Osteocyte (in vitro differentiated cells): ENCODE measurements at regions not wholly inside any gene's neighbourhood (a gene's known extent, or its start where the extent isn't known, plus 50 kb on each side); places are given as distances from the start of the nearest gene placed in this dataset.

Source experiments
- DNase-seq: peaks from one replicate; pipeline ENCODE4 v3.0.0; 2021; ENCODE audit warnings: mixed read lengths; ENCODE audit not compliant: unreplicated experiment; ENCODE audit errors: extremely low spot score
- H3K27ac Mint-ChIP-seq: one replicate; pipeline ENCODE4 v1.8.0; 2021; ENCODE audit warnings: mild to moderate bottlenecking, mixed read lengths; ENCODE audit not compliant: unreplicated experiment
- H3K27me3 Mint-ChIP-seq: one replicate; pipeline ENCODE4 v1.8.0; 2021; ENCODE audit warnings: mixed read lengths; ENCODE audit not compliant: unreplicated experiment
- H3K36me3 Mint-ChIP-seq: one replicate; pipeline ENCODE4 v1.8.0; 2021; ENCODE audit warnings: mixed read lengths; ENCODE audit not compliant: unreplicated experiment
- H3K4me1 Mint-ChIP-seq: one replicate; pipeline ENCODE4 v1.8.0; 2021; ENCODE audit warnings: mixed read lengths; ENCODE audit not compliant: unreplicated experiment
- H3K4me3 Mint-ChIP-seq: one replicate; pipeline ENCODE4 v1.8.0; 2021; ENCODE audit warnings: mild to moderate bottlenecking, moderate library complexity, mixed read lengths; ENCODE audit not compliant: unreplicated experiment
- H3K9me3 Mint-ChIP-seq: one replicate; pipeline ENCODE4 v1.8.0; 2021; ENCODE audit warnings: mixed read lengths; ENCODE audit not compliant: unreplicated experiment
- CTCF ChIP-seq: fragments of 200-600 bp; sonication (generic); IDR thresholded peaks from 2 replicates; pipeline ENCODE4 v1.5.0; 2021; ENCODE audit warnings: antibody characterized with exemption, mild to moderate bottlenecking, moderate library complexity

- peak; percentile 72 for TF ChIP-seq CTCF
- Mint-ChIP-seq H3K27me3 (peaks cover 10% of the 10 kb centered on the region), H3K36me3 (no peaks in the 10 kb centered on the region), H3K4me1 (peaks cover 19% of the 10 kb centered on the region), H3K27ac (no peak overlapping the region), H3K9me3 (no peaks in the 10 kb centered on the region), H3K4me3 (no peak overlapping the region)
- DNase-seq, result no peak
Observed at GRCh38 chr14:22314183-22314820, 274.7 kb downstream of the DAD1 start.

DNA sequence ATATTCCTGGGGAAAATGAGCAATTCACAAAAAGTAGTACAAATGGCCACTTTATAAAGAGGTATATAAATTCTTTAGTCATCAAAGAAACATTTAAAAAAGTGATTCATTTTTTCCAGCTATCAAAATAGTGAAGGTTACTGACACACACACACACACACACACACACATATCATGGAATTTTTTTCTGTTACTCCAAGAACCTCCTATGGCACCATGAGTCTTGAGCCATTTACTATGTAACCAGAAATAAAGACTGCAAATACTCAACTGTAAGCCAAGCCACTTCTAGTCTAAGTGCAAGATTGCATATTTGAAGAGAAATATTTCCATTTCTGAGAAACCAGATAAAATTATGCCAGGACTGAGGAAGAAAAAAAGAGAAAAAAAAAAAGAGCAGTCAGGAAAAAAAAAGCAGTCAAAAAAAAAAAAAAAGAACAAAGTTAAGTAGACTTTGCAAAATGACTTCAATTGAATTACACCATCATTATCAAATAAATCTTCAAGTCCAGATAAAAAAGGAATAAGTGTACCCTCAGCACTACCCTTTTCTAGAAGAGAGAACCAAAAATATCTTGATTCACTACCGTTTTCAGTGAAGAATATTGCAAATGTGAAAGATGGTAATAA lies 275.7 kb downstream of the DAD1 start:
- no peak overlapping the region for H3K27ac Mint-ChIP-seq
- no peak overlapping the region for H3K4me3 Mint-ChIP-seq
- H3K9me3 Mint-ChIP-seq, result no peaks in the 10 kb centered on the region
- DNase-seq, result no peak
- peaks cover 4% of the 10 kb centered on the region for H3K27me3 Mint-ChIP-seq
- H3K4me1 Mint-ChIP-seq, result peaks cover 19% of the 10 kb centered on the region
- TF ChIP-seq CTCF, result no peak
- no peaks in the 10 kb centered on the region for H3K36me3 Mint-ChIP-seq

- no peak overlapping the region for H3K4me3 Mint-ChIP-seq
- DNase-seq, result no peak
- H3K27me3 Mint-ChIP-seq, result no peaks in the 10 kb centered on the region
- no peaks in the 10 kb centered on the region for H3K9me3 Mint-ChIP-seq
- no peak for TF ChIP-seq CTCF
- H3K27ac Mint-ChIP-seq, result no peak overlapping the region
- no peaks in the 10 kb centered on the region for H3K36me3 Mint-ChIP-seq
- H3K4me1 Mint-ChIP-seq, result peaks cover 33% of the 10 kb centered on the region
Observed at GRCh38 chr14:22311636-22312035, 277.4 kb downstream of the DAD1 start.

- H3K27ac Mint-ChIP-seq, result no peak overlapping the region
- H3K27me3 Mint-ChIP-seq, result no peaks in the 10 kb centered on the region
- TF ChIP-seq CTCF, result no peak
- no peak for DNase-seq
- peaks cover 41% of the 10 kb centered on the region for H3K4me1 Mint-ChIP-seq
- no peaks in the 10 kb centered on the region for H3K36me3 Mint-ChIP-seq
- H3K4me3 Mint-ChIP-seq, result no peak overlapping the region
- H3K9me3 Mint-ChIP-seq, result no peaks in the 10 kb centered on the region
Observed at GRCh38 chr14:22305607-22306006, 283.4 kb downstream of the DAD1 start.

DNA sequence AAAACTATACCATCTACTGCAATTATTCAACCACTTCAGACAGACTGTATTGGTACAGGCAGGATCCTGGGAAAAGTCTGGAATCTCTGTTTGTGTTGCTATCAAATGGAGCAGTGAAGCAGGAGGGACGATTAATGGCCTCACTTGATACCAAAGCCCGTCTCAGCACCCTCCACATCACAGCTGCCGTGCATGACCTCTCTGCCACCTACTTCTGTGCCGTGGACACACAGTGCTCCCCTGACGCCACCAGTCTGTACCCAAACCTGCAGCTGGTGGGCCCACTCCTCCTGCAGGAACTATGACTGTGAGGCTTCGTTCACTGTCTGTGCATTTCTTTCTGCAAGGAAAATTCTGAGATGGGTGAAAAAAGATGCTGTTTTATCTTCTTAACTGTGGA lies 284.7 kb downstream of the DAD1 start:
- Mint-ChIP-seq H3K27ac (no peak overlapping the region), H3K27me3 (no peaks in the 10 kb centered on the region), H3K4me1 (peaks cover 41% of the 10 kb centered on the region), H3K4me3 (no peak overlapping the region), H3K9me3 (no peaks in the 10 kb centered on the region), H3K36me3 (no peaks in the 10 kb centered on the region)
- no peak for TF ChIP-seq CTCF
- DNase-seq, result no peak
